GM12874 (cell line): ENCODE measurements at regions not wholly inside any gene's neighbourhood (a gene's known extent, or its start where the extent isn't known, plus 50 kb on each side); places are given as distances from the start of the nearest gene placed in this dataset.

Source experiments
- TF ChIP-seq, protein P1 (sequence below): IDR thresholded peaks from 2 replicates; pipeline ENCODE4 v1.5.1; 2011; ENCODE audit warnings: low read depth, mild to moderate bottlenecking, control low read depth, low read length, moderate library complexity; ENCODE audit not compliant: insufficient read depth

DNA sequence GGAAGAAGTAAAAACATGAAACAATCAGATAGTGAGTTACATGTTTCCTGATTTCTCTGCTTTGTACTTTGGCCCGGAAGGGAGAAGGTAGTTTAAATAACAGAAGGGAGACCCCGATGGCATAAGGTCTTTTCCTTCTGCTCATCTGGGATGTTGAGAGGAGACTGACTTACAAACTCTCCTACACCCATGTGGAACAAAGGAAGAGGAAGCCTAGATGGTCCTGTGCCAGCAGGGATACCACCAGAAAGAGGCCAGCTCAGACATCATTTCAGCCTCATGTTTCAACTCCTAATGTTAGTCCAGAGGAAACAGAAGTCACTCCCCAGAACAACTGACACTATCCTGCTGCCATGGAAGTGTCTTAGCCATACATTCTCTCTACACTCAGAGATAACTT is 250.7 kb upstream of the NOX3 start:
- TF ChIP-seq, protein P1, sequence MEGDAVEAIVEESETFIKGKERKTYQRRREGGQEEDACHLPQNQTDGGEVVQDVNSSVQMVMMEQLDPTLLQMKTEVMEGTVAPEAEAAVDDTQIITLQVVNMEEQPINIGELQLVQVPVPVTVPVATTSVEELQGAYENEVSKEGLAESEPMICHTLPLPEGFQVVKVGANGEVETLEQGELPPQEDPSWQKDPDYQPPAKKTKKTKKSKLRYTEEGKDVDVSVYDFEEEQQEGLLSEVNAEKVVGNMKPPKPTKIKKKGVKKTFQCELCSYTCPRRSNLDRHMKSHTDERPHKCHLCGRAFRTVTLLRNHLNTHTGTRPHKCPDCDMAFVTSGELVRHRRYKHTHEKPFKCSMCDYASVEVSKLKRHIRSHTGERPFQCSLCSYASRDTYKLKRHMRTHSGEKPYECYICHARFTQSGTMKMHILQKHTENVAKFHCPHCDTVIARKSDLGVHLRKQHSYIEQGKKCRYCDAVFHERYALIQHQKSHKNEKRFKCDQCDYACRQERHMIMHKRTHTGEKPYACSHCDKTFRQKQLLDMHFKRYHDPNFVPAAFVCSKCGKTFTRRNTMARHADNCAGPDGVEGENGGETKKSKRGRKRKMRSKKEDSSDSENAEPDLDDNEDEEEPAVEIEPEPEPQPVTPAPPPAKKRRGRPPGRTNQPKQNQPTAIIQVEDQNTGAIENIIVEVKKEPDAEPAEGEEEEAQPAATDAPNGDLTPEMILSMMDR = no peak

DNA sequence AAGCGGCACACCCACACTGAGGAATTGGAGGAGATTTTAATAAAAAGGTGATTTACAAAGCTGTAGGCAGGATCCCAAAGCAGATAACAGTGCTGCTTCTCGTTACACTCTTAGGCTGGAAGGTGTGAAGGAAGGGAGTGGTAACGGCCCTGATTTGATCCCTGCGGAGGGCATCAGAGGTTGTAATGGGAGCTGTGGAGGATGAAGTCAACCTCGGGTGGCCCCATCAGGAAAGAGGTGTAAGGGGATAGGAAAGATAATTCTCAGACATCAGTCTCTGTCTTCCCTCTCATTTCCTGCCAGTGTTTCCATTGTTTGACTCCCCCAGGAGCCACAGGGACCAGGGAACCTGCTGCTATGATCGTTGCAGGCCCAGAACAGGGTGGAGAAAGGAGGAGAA is 245.7 kb upstream of the NOX3 start:
- TF ChIP-seq, protein P1 = no peak

DNA sequence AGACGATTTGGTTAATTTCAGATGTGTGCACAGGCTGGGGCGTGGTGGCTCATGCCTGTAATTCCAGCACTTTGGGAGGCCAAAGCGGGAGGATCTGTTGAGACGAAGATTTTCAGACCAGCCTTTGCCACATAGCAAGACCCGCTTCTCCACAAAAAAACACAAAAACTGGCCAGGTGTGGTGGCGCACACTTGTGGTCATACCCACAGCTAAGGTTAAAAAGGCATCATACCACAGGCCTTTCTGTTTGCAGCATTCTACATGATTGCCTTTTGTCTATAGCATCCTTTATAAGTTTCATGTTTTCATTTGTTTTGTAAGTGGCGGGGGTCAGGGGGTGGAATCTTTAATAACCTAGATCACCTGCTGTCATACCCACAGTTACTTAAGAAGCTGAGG is 239.9 kb upstream of the NOX3 start:
- TF ChIP-seq, protein P1 = no peak

DNA sequence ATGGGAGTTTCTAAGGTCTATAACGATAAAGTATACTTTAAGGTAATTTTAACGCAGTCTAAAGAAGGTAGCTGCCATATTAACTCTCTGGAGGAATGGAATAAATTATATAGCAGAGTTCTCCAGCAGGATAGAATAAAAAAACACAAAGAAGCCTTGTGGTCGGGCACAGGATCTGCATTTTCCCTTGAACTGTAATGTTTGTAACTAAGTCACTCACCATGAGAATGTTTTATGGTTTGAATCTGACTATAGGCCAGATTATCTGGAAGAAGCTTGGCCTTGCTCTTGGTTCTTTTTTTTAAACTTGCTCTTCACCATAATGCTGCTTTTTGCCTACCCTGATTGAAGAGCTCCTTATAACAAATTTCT is 238.8 kb upstream of the NOX3 start:
- TF ChIP-seq, protein P1 = no peak

DNA sequence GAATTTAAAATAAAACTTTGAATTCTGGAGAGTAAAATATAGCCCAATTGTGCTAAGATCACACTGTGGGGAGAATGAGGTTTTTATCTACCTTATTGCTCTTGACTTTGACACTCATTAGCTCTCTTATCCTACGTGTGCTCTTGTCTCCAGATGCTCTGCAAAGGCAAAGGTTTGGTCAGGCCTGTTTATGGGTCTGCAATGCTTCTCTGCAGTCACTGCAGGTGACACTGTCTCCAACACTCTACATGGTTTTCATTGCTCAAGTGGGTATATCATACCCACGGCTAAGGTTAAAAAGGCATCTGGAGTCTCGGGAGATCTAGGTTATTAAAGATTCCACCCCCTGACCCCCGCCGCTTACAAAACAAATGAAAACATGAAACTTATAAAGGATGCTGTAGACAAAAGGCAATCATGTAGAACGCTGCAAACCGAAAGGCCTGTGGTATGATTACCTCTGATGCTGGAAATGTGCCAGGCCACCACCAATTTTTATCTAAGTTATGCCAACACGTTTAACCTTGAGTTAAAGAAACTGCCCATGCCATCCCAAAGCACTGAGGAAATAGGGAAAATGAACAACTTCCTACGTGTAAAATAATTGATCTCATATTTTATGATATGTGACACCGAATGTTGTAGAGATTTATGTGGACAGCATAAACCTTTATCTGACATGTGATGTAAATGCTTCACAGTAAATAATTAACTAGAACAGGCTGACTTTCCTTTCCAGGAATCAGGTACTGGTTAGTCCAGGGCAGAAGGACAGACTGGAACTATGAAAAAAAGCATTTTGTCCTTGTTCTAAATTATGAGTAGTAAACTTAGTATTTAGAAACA is 238.2 kb upstream of the NOX3 start:
- TF ChIP-seq, protein P1 = no peak

DNA sequence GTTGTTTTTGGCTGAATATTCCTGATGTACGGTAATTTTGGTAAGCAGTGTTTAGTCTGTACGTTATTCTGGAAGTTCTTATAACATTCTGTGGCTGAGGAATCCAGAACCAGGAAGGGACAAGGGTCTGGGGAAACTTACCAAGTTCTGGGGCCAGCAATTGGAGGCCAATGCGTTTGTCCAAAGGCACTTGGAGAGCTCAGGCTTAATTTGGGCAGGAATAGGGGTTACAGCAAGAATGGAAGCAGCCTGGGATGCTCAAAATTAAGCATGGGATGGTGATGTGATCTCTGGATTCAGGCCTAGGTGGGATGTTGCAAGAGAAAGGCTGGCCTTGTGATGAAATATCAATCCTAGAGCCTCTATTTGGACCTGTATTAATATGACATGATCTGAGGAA is 235.2 kb upstream of the NOX3 start:
- TF ChIP-seq, protein P1 = no peak

DNA sequence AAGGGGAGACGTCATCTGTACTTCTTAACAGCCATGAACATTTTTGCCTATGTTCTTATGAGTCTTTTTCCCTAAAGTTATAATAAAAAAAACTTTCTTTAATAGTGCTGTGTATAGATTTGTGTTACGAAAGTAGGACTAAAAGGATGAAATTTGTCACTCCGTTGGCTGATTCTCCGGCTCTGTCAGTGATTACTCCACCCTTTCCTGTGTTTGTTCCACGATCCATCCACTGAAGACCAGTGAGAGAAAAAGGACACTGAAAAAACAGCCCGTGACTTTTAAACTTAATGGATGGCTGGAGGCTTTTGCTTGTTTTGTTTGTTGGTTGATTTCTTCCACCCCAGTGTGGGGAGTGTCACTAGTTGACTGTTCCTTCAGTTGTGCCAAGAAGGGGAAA is 232.0 kb upstream of the NOX3 start:
- TF ChIP-seq, protein P1 = no peak
